ENCODE measurements at regions not wholly inside any gene's neighbourhood (a gene's known extent, or its start where the extent isn't known, plus 50 kb on each side); places are given as distances from the start of the nearest gene placed in this dataset.

- H3K23ac ChIP-seq (ENCODE audit: low read depth, low read length): no peak overlapping the region
- no peak overlapping the region for H3K14ac ChIP-seq (replicated peaks; ENCODE audit: low read depth, low read length)
- no peak overlapping the region for H2AFZ ChIP-seq (replicated peaks; ENCODE audit: low read length, poor library complexity)
- H3K4me1 ChIP-seq (ENCODE audit: control insufficient read depth, insufficient read depth, low read length): no peaks in the 10 kb centered on the region
- WGBS, 2 experiments (ENCODE audit: extremely low coverage in 2 of 2, insufficient read length in 1 of 2): no CpG with 5 or more reads among the region's 2 CpGs
- in situ Hi-C loops (cut with MboI; ENCODE audit: low sequenced_read_pairs) (no loop called here), intact Hi-C loops (cut with micrococcal nuclease) (no loop called here), dilution Hi-C loops (cut with HindIII; ENCODE audit: low sequenced_read_pairs, unreplicated experiment) (no loop called here)
- H3K4me2 ChIP-seq (ENCODE audit: low read depth, low read length): no peak overlapping the region
- no peak overlapping the region for H4K91ac ChIP-seq (ENCODE audit: insufficient read depth, low read depth, low read length)
- DNase-seq (no peak), ATAC-seq (ENCODE audit: low read depth) (no peak)
- no peak overlapping the region for H2BK5ac ChIP-seq (ENCODE audit: low read depth, low read length, poor library complexity, severe bottlenecking)
- H3K9me1 ChIP-seq (ENCODE audit: insufficient read depth, low read length): no peaks in the 10 kb centered on the region
- no peaks in the 10 kb centered on the region for H3K36me3 ChIP-seq (ENCODE audit: control insufficient read depth, insufficient read depth, low read length)
- no peak overlapping the region for H3K18ac ChIP-seq (ENCODE audit: low read depth, low read length)
- no peak overlapping the region for H2BK15ac ChIP-seq (ENCODE audit: low read depth, low read length)
- H3K27ac ChIP-seq (ENCODE audit: insufficient read depth, low read length): no peak overlapping the region
- no peak overlapping the region for H3K4me3 ChIP-seq (ENCODE audit: insufficient read depth, low read depth, low read length)
- H3K9me3 ChIP-seq (ENCODE audit: control insufficient read depth, insufficient read depth, low read length): no peaks in the 10 kb centered on the region
- H2BK20ac ChIP-seq (ENCODE audit: low read depth, low read length): no peak overlapping the region
- no peak for TF ChIP-seq MAFK (IDR thresholded peaks at IDR 0.05; ENCODE audit: low read depth, low read length)
- TF ChIP-seq POLR2A (IDR thresholded peaks at IDR 0.05; ENCODE audit: low read depth, low read length): no peak
- TF ChIP-seq MAZ (IDR thresholded peaks at IDR 0.05; ENCODE audit: borderline replicate concordance, low read depth, low read length): no peak
- TF ChIP-seq ELK1 (IDR thresholded peaks at IDR 0.05; ENCODE audit: borderline replicate concordance, low read depth, low read length): no peak
- no peak for TF ChIP-seq RCOR1 (IDR thresholded peaks at IDR 0.05; ENCODE audit: insufficient replicate concordance, low read length)
- POLR2A ChIA-PET (ENCODE audit: unreplicated experiment): no interaction called here
- H3K79me1 ChIP-seq (ENCODE audit: low read depth in 1 of 2, low read length in 2 of 2): no peaks in the 10 kb centered on the region
- H3K4ac ChIP-seq (ENCODE audit: low read depth, low read length): no peak overlapping the region
- H2AK5ac ChIP-seq (ENCODE audit: low read depth, low read length): no peak overlapping the region
- H4K5ac ChIP-seq (ENCODE audit: low read depth, low read length): no peak overlapping the region
- no peak overlapping the region for H3K56ac ChIP-seq (ENCODE audit: extremely low read depth, insufficient read depth, low read length)
- no TSS peak for BruUV-seq (replicated peaks)
- H4K20me1 ChIP-seq (ENCODE audit: insufficient read depth, low read length): no peaks in the 10 kb centered on the region
- no peak overlapping the region for H3K9ac ChIP-seq (ENCODE audit: low read depth, low read length)
- H2BK120ac ChIP-seq (ENCODE audit: low read depth, low read length): no peak overlapping the region
- CTCF ChIA-PET: interaction anchor here (0.6 kb wide), 1 partner anchor 310 kb away, joined by 3 read pairs; no protein-coding TSS in a partner anchor
- no peaks in the 10 kb centered on the region for H3K27me3 ChIP-seq (ENCODE audit: control insufficient read depth, insufficient read depth, low read length)
- no peak overlapping the region for H4K8ac ChIP-seq (ENCODE audit: low read depth in 2 of 2, low read length in 2 of 2)
- H2AK9ac ChIP-seq (replicated peaks; ENCODE audit: low read depth, low read length, poor library complexity): no peak overlapping the region
These were observed 923.2 kb downstream of the RPA4 start for GRCh38 chrX:97806946-97807345.
